K562 (cell line): ENCODE measurements at regions not wholly inside any gene's neighbourhood (a gene's known extent, or its start where the extent isn't known, plus 50 kb on each side); places are given as distances from the start of the nearest gene placed in this dataset.

Source experiments
- FOS ChIP-seq: IDR thresholded peaks from 3 replicates; pipeline ENCODE4 v1.6.1; 2011; ENCODE audit not compliant: insufficient read length; ENCODE audit errors: extremely low read depth
- MLX ChIP-seq, 2 experiments: fragments of 450-650 bp in 1 of 2; sonication (generic) in 1 of 2; formaldehyde crosslinking; conservative IDR thresholded peaks; 2 replicates each; pipeline versions ENCODE4 v1.4.0 to v1.8.1; 2020 to 2022; ENCODE audit warnings: mild to moderate bottlenecking in 1 of 2, missing genetic modification reagents in 1 of 2
- NCOA2 ChIP-seq, 2 experiments: fragments of 450-650 bp; IDR thresholded peaks; 2 replicates each; pipeline ENCODE4 v1.6.1; 2018; ENCODE audit warnings: mild to moderate bottlenecking in 2 of 2, moderate library complexity in 1 of 2; ENCODE audit not compliant: partially characterized antibody in 2 of 2
- SMARCA4 ChIP-seq: fragments of 450-650 bp; IDR thresholded peaks from 2 replicates; pipeline ENCODE4 v1.6.1; 2016
- SRF ChIP-seq, 2 experiments: fragments of 250-450, 450-650 bp in 1 of 2; sonication (Bioruptor Pico) in 1 of 2; sonication (generic) in 1 of 2; formaldehyde crosslinking; IDR thresholded peaks; 2 replicates each; pipeline versions ENCODE4 v1.5.0 to v1.5.1; 2020 to 2022; ENCODE audit warnings: mild to moderate bottlenecking in 1 of 2, missing genetic modification reagents in 1 of 2
- TFE3 ChIP-seq: fragments of 450-650 bp; formaldehyde crosslinking; IDR thresholded peaks from 2 replicates; pipeline ENCODE4 v1.4.0; 2020; ENCODE audit warnings: mild to moderate bottlenecking, mixed read lengths
- ZBTB1 ChIP-seq: sonication (generic); formaldehyde crosslinking; IDR thresholded peaks from 2 replicates; pipeline ENCODE4 v1.8.1; 2023; ENCODE audit warnings: missing genetic modification reagents, low read depth, mild to moderate bottlenecking, borderline replicate concordance
- ZBTB11 ChIP-seq, 3 experiments: fragments of 200-800 bp in 1 of 3; fragments of 250-450 bp in 1 of 3; fragments of 450-650 bp in 1 of 3; sonication (Bioruptor Pico) in 1 of 3; sonication (Bioruptor generic) in 1 of 3; formaldehyde crosslinking in 1 of 3; IDR thresholded peaks; 2 replicates each; pipeline versions ENCODE4 v1.6.1 to v1.8.0; 2016 to 2022; ENCODE audit warnings: mild to moderate bottlenecking in 2 of 3, missing genetic modification characterization in 2 of 3, missing compliant biosample characterization in 1 of 3, moderate library complexity in 1 of 3
- ZC3H4 ChIP-seq: sonication (generic); formaldehyde crosslinking; IDR thresholded peaks from 2 replicates; pipeline ENCODE4 v1.9.0; 2021; ENCODE audit warnings: missing genetic modification reagents, borderline replicate concordance
- ZNF197 ChIP-seq: fragments of 200-800 bp; sonication (Bioruptor generic); IDR thresholded peaks from 2 replicates; pipeline ENCODE4 v1.6.1; 2016; ENCODE audit warnings: low read depth, missing genetic modification characterization, missing compliant biosample characterization
- ZNF24 ChIP-seq: fragments of 450-650 bp; IDR thresholded peaks from 2 replicates; pipeline ENCODE4 v1.6.1; 2016
- ZNF609 ChIP-seq: sonication (generic); formaldehyde crosslinking; IDR thresholded peaks from 2 replicates; pipeline ENCODE4 v1.8.1; 2023; ENCODE audit warnings: missing genetic modification reagents, mild to moderate bottlenecking, borderline replicate concordance
- TF ChIP-seq, protein P1 (sequence below), 3 experiments: IDR thresholded peaks in 2 of 3; conservative IDR thresholded peaks in 1 of 3; 2 replicates each; pipeline ENCODE4 v1.5.1; 2011 to 2012; ENCODE audit warnings: low read length in 3 of 3, mild to moderate bottlenecking in 3 of 3, control low read depth in 2 of 3, improper control_type of control experiment in 1 of 3, inconsistent platforms in 1 of 3, low read depth in 1 of 3, mixed read lengths in 1 of 3, moderate library complexity in 1 of 3; ENCODE audit not compliant: insufficient read depth in 2 of 3
- TF ChIP-seq, protein P2 (sequence below): fragments of 450-650 bp; IDR thresholded peaks from 2 replicates; pipeline ENCODE4 v1.6.1; 2016; ENCODE audit warnings: low read depth, mild to moderate bottlenecking, moderate library complexity

GRCh38 chr18:66138642-66139041, 387.8 kb downstream of the CDH7 start:
- no peak for TF ChIP-seq ZNF24
- no peak for TF ChIP-seq ZBTB1 (CRISPR knock-in tag)
- no peak for TF ChIP-seq TFE3 (CRISPR knock-in tag)
- TF ChIP-seq SMARCA4: no peak
- TF ChIP-seq, protein P1, sequence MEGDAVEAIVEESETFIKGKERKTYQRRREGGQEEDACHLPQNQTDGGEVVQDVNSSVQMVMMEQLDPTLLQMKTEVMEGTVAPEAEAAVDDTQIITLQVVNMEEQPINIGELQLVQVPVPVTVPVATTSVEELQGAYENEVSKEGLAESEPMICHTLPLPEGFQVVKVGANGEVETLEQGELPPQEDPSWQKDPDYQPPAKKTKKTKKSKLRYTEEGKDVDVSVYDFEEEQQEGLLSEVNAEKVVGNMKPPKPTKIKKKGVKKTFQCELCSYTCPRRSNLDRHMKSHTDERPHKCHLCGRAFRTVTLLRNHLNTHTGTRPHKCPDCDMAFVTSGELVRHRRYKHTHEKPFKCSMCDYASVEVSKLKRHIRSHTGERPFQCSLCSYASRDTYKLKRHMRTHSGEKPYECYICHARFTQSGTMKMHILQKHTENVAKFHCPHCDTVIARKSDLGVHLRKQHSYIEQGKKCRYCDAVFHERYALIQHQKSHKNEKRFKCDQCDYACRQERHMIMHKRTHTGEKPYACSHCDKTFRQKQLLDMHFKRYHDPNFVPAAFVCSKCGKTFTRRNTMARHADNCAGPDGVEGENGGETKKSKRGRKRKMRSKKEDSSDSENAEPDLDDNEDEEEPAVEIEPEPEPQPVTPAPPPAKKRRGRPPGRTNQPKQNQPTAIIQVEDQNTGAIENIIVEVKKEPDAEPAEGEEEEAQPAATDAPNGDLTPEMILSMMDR (IDR thresholded peaks at IDR 0.05 in 2 of 3, conservative IDR thresholded peaks at IDR 0.05 in 1 of 3; ENCODE audit: insufficient read depth in 2 of 3, low read depth in 1 of 3, low read length in 3 of 3): no peak
- no peak for TF ChIP-seq FOS
- TF ChIP-seq, protein P2, sequence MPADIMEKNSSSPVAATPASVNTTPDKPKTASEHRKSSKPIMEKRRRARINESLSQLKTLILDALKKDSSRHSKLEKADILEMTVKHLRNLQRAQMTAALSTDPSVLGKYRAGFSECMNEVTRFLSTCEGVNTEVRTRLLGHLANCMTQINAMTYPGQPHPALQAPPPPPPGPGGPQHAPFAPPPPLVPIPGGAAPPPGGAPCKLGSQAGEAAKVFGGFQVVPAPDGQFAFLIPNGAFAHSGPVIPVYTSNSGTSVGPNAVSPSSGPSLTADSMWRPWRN: no peak
- no peak for TF ChIP-seq NCOA2 (IDR thresholded peaks at IDR 0.05; ENCODE audit: partially characterized antibody in 2 of 2)
- no peak for TF ChIP-seq ZNF609 (CRISPR knock-in tag)
- TF ChIP-seq MLX (CRISPR knock-in tag; conservative IDR thresholded peaks at IDR 0.05): no peak
- TF ChIP-seq ZBTB11 (CRISPR knock-in tag; IDR thresholded peaks at IDR 0.05): no peak
- no peak for TF ChIP-seq ZNF197 (CRISPR knock-in tag)
- no peak for TF ChIP-seq SRF (CRISPR knock-in tag; IDR thresholded peaks at IDR 0.05)
- TF ChIP-seq ZC3H4: no peak
